ENCODE measurements at regions not wholly inside any gene's neighbourhood (a gene's known extent, or its start where the extent isn't known, plus 50 kb on each side); places are given as distances from the start of the nearest gene placed in this dataset.

DNA sequence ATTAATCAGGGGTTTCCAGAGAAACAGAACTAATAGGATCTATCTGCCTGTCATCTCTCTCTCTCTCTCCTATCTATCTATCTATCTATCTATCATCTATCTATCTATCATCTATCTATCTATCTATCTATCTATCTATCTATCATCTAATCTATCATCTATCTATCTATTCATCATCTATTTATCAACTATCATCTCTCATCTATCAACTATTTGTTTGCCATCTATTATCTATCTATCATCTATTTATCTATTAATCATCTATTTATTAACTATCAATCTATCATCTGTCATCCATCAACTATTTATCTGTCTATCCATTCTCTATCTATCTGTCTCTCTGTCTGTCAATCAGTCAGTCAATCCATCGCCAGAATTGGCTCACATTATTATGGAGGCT lies 70.0 kb upstream of the MRPS6 start:
- no peak overlapping the region for H3K27ac ChIP-seq (ENCODE audit: insufficient read length, low read depth, low read length)
- no peaks in the 10 kb centered on the region for H3K9me3 ChIP-seq (ENCODE audit: control insufficient read depth, low read depth, low read length)

More for the DNA sequence above, 70.0 kb upstream of the MRPS6 start:
- H3K9me3 Mint-ChIP-seq, result peaks cover 4 to 5% of the 10 kb centered on the region in 2 experiments; a peak in 3 of 5 replicates
- H3K23me2 ChIP-seq (ENCODE audit: insufficient read length, low read depth, low read length, poor library complexity, severe bottlenecking), result no peaks in the 10 kb centered on the region
- no peak overlapping the region for H3K4ac ChIP-seq (ENCODE audit: low read depth, low read length)
- peaks cover 3 to 4% of the 10 kb centered on the region in 2 experiments for H3K4me1 Mint-ChIP-seq
- no peak overlapping the region for H3K9ac ChIP-seq (ENCODE audit: extremely low read depth, insufficient read length, low read length)
- no peak for DNase-seq
- no peak overlapping the region for H4K8ac ChIP-seq (replicated peaks; ENCODE audit: insufficient read length, low read depth, low read length)
- no peak overlapping the region for H3K18ac ChIP-seq (ENCODE audit: insufficient read length, low read depth, low read length)
- H4K5ac ChIP-seq (ENCODE audit: insufficient read length, low read depth, low read length), result no peak overlapping the region
- H3K27me3 ChIP-seq (ENCODE audit: insufficient read depth, low read length), result no peaks in the 10 kb centered on the region
- no peak overlapping the region for H2BK15ac ChIP-seq (ENCODE audit: low read depth, low read length)
- H3K27me3 Mint-ChIP-seq (ENCODE audit: low read depth), result peaks cover 2% of the 10 kb centered on the region; the same call in 1 of the 2 replicates
- H3K56ac ChIP-seq (ENCODE audit: insufficient read length, low read depth, low read length), result no peak overlapping the region
- no peaks in the 10 kb centered on the region for H4K20me1 ChIP-seq (ENCODE audit: control insufficient read depth, insufficient read depth, insufficient read length)
- no peak overlapping the region for H2BK20ac ChIP-seq (ENCODE audit: low read depth, low read length, poor library complexity, severe bottlenecking)
- TF ChIP-seq, protein P1, sequence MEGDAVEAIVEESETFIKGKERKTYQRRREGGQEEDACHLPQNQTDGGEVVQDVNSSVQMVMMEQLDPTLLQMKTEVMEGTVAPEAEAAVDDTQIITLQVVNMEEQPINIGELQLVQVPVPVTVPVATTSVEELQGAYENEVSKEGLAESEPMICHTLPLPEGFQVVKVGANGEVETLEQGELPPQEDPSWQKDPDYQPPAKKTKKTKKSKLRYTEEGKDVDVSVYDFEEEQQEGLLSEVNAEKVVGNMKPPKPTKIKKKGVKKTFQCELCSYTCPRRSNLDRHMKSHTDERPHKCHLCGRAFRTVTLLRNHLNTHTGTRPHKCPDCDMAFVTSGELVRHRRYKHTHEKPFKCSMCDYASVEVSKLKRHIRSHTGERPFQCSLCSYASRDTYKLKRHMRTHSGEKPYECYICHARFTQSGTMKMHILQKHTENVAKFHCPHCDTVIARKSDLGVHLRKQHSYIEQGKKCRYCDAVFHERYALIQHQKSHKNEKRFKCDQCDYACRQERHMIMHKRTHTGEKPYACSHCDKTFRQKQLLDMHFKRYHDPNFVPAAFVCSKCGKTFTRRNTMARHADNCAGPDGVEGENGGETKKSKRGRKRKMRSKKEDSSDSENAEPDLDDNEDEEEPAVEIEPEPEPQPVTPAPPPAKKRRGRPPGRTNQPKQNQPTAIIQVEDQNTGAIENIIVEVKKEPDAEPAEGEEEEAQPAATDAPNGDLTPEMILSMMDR (conservative IDR thresholded peaks at IDR 0.05), result no peak
- no peaks in the 10 kb centered on the region for H3K79me2 ChIP-seq (ENCODE audit: insufficient read depth, low read length)
- H3K4me2 ChIP-seq (ENCODE audit: insufficient read depth, insufficient read length, low read length), result no peak overlapping the region
- no peak overlapping the region for H4K91ac ChIP-seq (ENCODE audit: insufficient read length, low read depth, low read length)
- no CpG with 5 or more reads among the region's 1 CpG for WGBS (ENCODE audit: extremely low coverage, insufficient read length, low lambda C conversion rate)
- H3T11ph ChIP-seq (ENCODE audit: low read length), result no peak overlapping the region
- no peak overlapping the region for H2BK12ac ChIP-seq (ENCODE audit: insufficient read length, low read depth, low read length)
- H2BK120ac ChIP-seq (ENCODE audit: low read depth, low read length, poor library complexity, severe bottlenecking), result no peak overlapping the region
- H3K14ac ChIP-seq (ENCODE audit: insufficient read depth, low read length), result no peak overlapping the region
- no peak overlapping the region for H2AK5ac ChIP-seq (ENCODE audit: insufficient read length, low read length)
- H3K4me3 Mint-ChIP-seq, result no peak overlapping the region
- no peak overlapping the region for H2BK5ac ChIP-seq (ENCODE audit: insufficient read length, low read length)
- no peaks in the 10 kb centered on the region for H3K79me1 ChIP-seq (ENCODE audit: insufficient read depth, low read depth, low read length, poor library complexity, severe bottlenecking)
- H3K4me1 ChIP-seq (ENCODE audit: insufficient read depth, low read length), result no peaks in the 10 kb centered on the region
- H3K36me3 Mint-ChIP-seq (ENCODE audit: insufficient read depth in 1 of 3, low read depth in 3 of 3), result peaks cover 0 to 6% (median under 1%) of the 10 kb centered on the region in 3 experiments; a peak in 3 of 7 replicates
- H3K23ac ChIP-seq (ENCODE audit: insufficient read length, low read depth, low read length), result no peak overlapping the region
- H2AFZ ChIP-seq (ENCODE audit: low read length), result no peak overlapping the region
- no peak overlapping the region; a peak in 1 of 7 replicates for H3K27ac Mint-ChIP-seq
